ENCODE measurements at regions not wholly inside any gene's neighbourhood (a gene's known extent, or its start where the extent isn't known, plus 50 kb on each side); places are given as distances from the start of the nearest gene placed in this dataset.
"Not testable (repeated sequence)": the region's sequence is repeated elsewhere in the genome, so short reads cannot be mapped to it uniquely, and the experiment has no call there.

DNA sequence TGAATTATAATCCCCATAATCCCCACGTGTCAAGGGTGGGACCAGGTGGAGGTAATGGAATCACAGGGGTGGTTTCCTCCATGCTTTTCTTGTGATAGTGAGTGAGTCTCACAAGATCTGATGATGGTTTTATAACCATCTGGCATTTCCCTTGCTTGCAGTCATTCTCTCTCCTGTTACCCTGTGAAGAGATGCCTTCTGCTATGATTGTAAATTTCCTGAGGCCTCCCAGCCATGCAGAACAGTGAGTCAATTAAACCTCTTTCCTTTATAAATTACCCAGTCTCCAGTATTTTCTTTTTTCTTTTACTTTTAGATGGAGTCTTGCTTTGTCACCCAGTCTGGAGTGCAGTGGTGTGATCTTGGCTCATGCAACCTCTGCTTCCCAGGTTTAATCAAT lies 182.7 kb upstream of the SEMA6A start:
- no peak for DNase-seq

DNA sequence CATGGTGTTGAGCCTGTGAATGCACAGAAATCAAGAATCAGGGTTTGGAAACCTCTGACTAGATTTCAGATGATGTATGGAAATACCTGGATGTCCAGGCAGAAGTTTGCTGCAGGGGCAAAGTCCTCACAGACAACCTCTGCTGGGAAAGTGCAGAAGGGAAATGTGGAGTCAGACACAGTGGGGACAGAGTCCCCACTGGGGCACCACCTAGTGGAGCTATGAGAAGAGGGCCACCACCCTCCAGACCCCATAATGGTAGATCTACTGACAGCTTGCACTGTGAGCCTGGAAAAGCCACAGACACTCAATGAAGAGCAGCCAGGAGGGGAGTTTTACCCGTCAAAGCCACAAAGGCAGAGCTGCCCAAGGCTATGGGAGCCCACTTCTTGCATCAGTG lies 181.9 kb upstream of the SEMA6A start:
- no peak for DNase-seq

DNA sequence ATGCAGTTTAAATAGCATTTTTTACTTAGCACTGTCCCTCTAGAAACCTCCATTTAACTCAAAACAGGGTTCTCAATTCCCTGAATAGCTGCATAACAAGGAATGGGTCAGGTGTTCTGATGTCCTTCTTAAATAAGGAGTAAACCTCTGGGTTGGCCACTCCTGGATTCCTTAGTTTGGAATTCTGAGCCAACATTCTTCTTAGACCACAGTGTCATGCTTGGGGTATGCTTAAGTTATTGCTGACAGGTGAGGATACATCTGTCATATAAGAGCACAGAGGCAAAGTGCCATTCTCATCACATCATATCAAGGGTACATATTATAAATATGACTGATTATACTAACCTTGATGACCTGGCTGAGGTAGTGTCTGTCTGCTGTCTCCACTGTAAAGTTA lies 179.9 kb upstream of the SEMA6A start:
- DNase-seq, result no peak

DNA sequence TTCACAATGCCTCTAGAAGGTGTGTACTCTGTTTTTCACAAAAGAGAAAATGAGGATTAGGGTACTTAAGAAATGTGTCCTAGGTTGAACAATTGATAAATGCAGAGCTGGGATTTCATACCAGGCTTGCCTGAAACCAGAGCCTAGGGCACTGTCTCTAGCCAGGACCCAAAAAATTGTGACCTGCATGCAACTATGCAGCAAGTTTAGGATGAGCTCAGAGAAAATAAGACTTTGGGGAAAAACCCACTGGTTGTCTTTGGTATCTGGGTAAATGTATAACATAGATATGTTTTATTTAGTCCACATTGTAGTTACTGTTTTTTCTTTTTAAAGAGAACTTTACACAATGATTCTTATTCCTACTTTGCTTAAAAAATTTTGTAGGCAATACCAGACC lies 177.1 kb upstream of the SEMA6A start:
- no peak for DNase-seq

DNA sequence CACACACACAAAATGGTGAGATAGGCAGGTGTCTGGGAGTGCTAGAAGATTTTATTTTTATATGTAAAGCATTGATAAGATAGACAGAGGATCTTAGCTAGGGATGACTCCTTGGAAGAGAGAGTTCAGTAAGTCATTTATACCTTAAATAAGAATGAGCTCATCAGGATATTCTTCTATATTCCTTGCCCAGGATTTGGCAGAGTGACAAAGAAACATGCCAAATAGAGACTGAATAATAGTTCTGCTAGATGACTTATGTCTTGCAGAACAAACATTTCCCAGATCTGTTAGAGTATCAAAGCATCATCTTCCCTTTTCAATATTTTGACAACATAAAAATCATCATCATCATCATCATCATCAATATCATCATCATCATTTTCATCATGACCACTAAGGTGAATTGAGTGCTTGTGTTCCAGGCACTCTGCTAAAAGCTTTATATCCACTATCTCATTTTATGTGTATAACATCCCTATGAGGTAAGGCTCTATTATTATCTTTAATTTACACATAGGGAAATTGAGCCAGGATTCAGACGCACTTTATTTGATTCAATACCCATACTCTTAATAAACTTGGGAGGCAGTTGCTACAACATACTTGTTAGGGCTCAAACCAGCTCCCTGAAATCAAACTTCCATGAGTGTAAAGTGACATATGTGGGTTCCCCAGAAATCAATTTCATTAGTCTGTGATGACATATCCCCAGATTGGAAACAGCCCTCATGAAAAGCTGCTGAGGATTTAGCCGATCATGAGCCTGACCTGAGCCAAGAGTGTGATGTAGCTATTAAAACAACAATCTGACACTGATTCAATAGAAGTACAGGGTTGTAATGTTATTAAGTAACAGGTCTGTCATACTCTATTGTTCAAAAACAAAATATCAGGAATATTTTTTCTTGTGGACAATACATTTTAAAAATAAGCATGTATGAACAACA lies 176.3 kb upstream of the SEMA6A start:
- DNase-seq, result no peak

DNA sequence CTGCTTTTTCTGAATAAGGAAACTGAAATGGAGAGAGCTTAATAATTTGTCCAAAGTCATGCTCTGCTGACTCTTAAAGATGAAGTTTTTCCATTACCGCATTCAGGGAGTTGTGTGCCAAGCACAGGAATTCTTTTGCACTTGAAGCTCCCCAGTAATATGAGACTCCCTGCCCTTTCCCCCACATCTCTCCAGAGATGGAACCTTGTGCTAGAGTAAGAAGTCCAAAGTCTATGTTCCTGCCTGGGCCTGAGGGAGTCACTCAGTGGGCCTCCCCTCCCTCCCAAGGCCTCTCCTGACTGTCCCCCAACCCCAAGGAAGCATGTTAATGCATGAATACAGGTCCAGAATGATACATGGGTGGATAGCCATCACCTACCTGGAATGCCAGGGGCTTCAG lies 173.3 kb upstream of the SEMA6A start:
- no peak for DNase-seq

DNA sequence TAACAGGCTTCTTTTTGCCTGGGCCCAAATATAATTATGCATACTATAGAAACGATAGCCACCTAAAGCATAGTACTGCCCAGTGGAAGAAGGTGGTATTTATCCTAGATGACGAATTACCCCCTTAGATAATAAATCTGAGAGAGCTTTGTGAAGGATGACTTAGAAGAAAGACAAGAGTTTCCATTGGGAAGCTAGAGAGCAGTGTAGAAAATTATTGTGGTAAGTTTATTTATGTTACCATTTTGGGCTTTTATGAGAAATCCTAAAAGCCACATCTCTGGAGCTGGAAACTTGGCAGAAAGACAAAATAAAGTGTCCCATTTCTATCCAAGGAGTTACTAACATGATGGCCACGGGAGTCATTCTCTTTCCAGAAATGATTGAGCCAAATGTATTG lies 172.0 kb upstream of the SEMA6A start:
- DNase-seq, result no peak

DNA sequence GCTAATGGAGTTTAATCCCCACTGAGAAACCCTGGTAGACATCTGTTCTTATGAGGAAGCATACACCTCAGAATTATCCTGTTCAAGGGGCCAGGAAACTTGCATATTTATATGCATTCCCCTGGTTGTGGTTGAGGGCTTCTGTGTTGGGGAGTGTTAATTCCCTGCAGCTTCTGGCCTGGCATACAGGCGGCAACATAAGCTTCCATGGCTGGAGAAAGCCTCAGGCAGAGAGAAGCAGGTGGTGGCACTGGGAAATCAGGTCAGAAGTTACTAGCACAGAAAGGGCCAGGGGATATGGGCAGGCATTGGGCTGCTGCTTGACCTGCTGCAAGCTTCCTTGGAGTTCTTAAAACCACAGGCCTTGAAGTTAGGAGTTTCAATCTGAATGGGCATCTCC lies 166.1 kb upstream of the SEMA6A start:
- DNase-seq, result no peak

DNA sequence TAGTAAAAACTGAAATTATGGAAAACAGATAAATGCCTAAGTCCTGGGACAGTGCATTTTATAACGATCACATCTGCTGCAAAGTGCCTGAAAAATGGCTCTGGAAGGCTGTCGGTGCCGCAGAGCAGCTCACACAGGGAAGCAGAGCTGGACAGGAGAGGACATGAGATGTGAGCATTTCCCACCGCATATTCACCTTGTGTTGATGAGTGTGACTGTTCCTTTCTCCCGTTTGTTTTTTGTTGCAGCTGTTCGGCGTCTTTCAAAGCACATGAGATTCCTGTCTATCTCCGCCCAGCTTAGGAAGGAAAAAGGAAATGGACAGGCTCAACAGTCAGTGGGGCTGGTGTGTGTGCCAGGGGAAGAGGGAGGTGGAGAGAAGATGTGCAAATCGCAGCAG lies 164.9 kb upstream of the SEMA6A start:
- no peak for DNase-seq

DNA sequence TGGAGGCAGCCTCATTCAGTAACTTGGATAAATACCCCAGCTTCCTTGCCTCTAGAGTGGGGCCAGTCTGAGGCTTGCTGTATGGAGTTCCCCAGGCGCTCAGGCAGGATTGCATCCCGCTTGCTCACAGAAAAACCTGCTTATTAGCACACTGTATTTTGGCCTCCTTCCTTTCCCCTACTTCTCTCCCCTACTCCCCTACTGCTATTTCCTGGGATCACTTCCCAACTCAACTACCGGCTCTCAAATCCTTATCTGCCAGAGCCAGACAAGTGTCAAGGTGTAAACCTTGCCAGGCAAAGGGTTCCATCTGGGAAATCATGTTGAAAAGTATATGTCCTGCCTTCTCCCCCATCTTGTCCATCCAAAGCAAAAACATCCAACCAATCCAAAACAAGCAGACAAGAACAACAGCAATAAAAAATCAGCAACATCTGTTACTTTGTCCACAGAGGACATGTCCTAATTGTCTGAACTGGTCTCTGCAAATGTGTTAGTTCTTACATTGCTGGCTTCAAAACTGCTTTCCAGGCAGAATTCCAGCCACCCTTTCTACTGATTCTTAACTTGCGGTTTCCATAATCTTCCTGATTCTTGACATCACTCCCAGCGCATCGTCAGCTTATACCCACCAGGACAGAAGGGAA lies 164.1 kb upstream of the SEMA6A start:
- DNase-seq, result no peak

DNA sequence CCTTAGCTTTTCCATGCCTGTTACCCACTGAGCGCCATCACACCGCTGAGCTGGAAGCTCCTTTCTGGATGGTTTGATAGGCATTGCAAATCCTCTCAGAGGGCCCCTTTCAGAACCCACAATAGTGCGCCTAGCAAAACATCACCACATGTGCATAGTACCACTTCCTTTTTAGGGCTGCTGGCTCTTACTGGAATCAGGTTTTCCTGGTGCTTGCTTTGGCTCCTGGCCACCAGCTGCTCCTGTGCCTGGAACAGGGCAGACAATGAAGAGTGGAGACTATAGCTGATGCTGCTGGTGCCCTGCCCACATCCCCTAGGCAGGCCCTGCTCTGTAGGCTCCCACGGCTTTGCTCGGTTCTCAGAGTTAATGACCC lies 163.6 kb upstream of the SEMA6A start:
- DNase-seq, result no peak

DNA sequence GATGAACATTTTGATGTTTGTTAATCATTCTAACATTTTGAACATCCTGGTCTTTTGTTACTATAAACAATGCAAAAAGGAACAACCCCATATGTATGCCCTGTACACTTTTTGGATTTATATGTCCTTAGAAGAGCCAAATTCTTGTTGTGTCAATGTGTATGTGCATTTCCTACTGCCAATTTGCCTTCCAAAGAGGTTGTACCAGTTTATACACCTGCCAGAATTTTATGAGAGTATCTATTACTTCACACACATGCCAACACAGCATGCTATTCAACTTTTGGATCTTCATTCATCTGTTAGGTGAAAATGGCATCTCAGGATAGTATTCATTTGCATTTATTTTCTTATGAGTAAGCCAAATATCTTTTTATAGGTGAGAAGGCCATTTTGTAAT lies 162.0 kb upstream of the SEMA6A start:
- DNase-seq, result no peak

DNA sequence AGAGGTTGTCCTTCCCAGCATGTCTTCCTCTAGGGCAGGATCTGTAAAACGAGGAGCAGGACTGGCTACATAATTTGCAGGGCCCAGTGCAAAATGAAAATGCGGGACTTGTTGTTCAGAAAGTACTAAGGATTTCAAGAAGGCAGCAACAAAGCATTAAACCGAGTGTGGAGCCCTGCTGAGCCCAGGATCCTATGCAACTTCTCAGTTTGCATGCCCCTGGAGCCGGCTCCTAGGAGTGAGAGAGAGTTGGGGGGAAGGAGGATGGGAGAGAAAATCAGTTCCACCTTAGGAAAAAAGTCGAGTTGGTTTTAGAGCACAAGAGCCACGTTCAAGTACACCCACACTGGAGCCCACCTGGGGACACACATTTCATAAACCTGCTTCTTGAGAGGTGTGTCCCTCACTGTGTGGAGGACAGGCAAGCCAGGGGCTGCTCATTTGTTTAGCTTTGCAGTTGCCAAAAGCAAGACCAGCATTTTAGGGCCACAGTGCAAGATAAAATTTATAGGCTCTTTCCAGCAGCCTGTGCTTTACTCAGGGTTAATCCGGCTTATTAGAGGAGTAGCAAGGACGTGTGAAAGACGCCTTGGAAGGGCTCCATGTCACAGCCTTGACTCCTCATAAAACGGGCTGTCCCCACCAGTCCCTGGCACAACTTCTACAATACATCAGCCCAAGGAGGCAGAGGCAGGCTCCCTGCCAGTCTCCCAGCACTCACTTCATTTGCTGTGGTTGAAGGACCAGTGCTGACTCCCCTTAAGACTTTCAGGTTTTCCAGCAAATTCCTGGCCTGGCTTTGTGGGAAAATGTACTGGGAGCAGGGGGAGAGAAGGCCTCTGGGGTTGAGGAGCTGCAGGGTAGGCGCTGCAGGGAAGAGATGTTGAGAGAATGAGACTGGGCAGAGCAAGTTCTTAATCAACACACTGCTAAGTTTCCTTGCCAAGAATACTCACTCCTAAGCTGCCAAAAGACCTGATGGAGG lies 159.7 kb upstream of the SEMA6A start:
- DNase-seq, result no peak

DNA sequence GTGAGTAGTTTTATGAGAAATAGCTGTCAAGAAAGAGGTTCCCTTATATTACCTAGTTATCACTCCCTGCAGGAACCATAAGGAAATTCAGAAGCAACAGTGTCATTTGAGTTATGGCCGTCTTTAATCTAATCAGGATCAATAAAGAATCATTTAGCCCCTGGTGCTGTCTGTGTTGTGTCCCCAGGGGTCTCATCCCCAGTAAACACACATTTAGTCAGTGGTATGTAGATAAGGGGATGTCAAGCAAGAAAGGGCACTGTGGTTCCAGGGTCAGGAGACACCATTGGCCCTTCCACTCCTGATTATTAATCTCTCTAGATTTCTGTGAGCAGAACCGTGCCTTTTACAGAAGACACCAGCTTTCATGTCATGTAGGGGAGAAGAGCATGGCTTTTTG lies 158.0 kb upstream of the SEMA6A start:
- DNase-seq, result no peak

DNA sequence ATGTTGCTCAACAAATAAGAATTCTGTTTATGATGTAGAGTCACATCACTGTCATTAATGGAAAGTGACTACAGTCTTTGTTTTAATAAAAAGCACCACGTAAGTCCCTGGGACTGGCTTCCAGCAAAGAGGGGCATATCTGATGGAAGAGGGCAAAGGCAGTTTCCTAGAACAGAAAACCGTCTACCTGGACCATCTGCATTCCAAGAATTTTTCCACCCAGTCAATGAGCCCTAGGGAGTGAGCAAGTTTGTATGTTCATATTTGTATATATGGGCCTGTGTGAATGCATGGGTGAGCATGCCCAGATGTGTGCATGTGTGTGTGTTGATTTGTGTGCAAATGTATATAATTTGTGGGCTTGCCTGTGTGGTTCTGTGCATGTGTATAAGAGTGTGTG lies 156.8 kb upstream of the SEMA6A start:
- no peak for DNase-seq

DNA sequence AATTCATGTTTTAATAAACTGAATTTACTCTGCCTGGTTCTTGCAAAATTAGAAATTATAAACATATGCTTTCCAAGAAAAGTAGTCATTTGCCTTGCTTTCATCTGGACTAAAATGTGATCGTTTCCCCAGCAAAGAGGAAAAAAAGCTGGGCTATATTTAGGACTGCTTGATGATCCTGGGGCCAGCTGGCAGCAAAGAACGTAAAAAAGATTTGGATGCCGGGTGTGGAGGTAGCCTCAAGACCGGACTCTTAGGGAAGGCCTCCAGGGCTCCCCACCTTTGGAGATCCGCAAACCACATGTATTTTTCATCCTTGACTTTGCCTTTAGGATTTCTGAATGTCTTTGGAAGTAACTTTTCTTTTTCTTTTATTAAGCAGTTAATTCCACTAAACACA lies 156.1 kb upstream of the SEMA6A start:
- DNase-seq, result no peak

DNA sequence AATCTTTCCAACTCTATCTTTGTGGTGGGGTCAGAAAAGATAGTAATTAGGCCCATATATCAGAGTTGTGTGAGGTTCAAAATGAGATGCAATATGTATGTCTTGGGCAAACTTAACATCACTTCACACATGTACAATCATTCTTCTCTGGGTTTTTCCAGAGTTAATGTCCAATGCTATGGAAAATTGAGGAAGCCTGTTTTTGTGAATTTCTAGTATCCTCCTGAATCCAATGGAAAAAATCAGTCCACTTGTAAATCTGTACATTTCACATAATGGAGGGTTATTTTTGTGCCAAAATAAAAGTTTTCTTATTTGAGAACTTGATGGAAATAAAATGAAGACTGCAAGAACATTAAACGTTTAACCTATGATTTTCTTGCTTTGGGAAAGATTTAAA lies 155.6 kb upstream of the SEMA6A start:
- DNase-seq, result no peak

DNA sequence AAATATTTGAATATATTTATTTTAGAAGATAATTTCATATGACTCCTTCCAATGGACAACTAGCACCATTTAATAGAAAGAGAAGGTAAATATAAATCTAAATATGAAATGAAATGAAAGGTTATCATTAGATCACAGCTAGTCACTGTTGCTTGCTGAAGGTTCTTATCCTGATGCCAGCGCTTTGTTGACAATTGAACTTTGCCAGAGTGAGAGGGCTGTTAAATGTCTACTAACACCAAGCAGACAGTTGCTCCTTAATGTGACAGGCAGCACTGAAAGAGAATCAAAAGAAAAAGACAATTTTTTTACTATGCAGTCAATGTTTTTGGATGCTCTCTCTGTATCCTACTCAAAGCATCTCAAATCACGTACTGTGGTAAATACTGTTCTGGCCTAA lies 152.6 kb upstream of the SEMA6A start:
- DNase-seq, result no peak

DNA sequence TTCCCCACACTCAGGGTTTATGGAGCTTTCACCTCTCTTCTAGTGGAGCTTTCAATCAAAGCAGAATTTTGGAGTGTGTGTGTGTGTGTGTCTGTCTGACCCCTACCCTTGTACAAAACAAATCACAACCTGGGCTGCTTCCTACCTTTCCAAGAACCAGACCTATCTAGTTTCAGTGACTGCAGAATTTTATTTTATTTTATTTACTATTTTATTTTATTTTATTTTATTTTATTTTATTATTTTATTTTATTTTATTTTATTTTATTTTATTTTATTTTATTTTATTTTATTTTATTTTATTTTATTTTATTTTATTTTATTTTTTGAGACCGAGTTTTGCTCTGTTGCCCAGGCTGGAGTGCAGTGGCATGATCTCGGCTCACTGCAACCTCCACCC lies 151.6 kb upstream of the SEMA6A start:
- DNase-seq, result not testable (repeated sequence)

DNA sequence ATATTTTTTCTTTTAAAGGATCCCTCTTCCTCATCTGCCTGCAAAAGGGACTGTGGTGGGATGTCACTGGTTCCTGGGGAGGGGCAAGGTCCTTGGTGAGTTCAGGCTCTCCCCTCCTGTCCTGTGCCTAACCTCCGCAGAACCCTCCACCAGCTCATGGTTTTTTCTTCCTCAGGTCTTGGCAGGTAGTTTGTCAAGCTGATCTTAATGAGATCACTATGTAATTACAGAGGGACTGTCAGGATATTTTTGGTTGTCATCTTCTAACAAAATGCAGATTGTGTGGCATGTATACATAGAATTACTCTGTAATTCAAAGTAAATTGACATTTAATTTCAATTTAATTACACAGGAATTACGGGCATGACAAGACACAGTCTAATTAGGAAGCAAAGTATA lies 150.3 kb upstream of the SEMA6A start:
- DNase-seq, result no peak

DNA sequence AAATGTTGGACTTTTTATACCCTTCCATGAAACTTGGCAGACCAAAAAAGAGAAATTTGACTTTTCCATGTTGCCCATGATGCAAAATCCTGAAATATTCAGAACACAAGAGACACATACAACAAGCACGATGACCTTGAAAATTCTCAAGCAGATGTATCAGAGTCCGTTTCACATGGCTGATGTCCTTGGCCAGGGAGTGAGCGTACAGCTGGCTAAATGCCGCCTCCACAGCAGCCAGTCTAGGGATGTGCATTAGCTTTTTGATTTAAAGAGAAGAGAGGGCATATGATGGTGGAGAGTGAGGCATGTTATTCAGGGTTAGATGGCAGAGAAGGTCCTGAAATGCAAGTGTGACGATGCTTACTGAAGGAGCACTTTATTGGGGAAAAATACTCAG lies 148.0 kb upstream of the SEMA6A start:
- DNase-seq, result no peak

DNA sequence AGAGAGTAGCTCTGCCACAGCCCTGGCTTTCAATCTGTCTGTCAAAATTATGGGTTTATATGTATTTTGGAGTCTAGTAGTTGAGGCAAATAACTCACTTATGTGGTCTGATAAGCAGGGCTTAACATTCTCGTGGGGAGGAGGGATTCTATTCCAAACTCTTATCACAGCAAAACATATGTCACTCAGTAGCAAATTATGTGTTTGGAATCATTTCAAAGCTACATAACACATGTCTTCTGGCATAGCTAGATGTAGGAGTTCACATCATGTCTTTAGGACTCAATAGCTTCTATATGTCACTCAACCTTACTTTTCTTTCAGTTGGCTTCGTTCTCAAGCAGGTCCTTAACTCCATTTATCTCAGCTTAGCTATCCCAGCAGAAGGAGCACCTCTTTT lies 144.5 kb upstream of the SEMA6A start:
- no peak for DNase-seq

DNA sequence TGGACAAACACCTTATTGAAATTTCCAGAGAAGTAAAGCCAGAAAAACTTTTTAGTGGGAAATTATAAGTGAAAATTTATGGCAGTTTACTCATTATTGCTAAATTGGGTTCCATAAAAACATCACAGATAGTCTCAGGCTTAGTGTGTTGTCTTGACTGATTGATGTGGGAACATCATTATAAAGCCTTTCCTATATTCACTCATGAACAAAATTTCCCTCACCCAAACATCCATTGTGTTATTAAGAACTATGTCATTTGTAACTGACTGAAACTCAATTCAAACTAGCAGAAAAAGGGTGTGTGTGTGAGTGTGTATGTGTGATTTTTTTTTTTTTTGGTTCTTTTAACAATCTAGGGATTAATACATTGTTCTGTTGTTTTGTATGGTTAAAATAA lies 143.7 kb upstream of the SEMA6A start:
- no peak for DNase-seq

DNA sequence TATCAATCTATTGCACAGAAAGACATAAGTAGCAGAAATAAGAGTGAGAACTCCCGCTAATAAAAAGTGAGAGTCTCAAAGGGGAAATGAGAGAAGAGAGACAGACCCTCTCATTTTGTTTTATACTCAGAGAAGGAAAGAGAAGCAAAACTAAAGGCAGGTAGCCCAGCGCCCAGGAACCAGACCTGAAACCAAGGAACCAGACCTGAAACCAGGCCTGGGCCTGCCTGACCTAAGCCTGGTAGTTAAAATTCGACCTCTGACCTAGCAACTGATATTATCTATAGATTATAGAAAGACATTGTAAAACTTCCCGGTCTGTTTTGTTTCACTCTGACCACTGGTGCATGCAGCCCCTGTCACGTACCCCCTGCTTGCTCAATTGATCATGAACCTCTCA lies 134.5 kb upstream of the SEMA6A start:
- no peak for DNase-seq

Measured in NCI-H748 treated with DMSO at 0.1 percent for 48 hours (cell line).